ENCODE measurements at regions not wholly inside any gene's neighbourhood (a gene's known extent, or its start where the extent isn't known, plus 50 kb on each side); places are given as distances from the start of the nearest gene placed in this dataset.

- ATAC-seq: no peak
- TF ChIP-seq ZNF8 (CRISPR knock-in tag; IDR thresholded peaks at IDR 0.05) (no peak), CREB5 (CRISPR knock-in tag; IDR thresholded peaks at IDR 0.05; ENCODE audit: low read depth) (no peak), BACH2 (CRISPR knock-in tag; IDR thresholded peaks at IDR 0.05; ENCODE audit: borderline replicate concordance) (no peak), TSHZ2 (CRISPR knock-in tag; IDR thresholded peaks at IDR 0.05) (no peak), PPARA (CRISPR knock-in tag; IDR thresholded peaks at IDR 0.05; ENCODE audit: borderline replicate concordance) (no peak), TCF4 (CRISPR knock-in tag; IDR thresholded peaks at IDR 0.05; ENCODE audit: borderline replicate concordance) (no peak), PATZ1 (CRISPR knock-in tag; IDR thresholded peaks at IDR 0.05; ENCODE audit: borderline replicate concordance) (no peak), ISL1 (CRISPR knock-in tag; IDR thresholded peaks at IDR 0.05) (no peak)
These were observed 675.8 kb downstream of the DIAPH3 start for GRCh38 chr13:59487883-59488282.

GRCh38 chr13:59488436-59488835 is 675.3 kb downstream of the DIAPH3 start:
- no peak for TF ChIP-seq ARNTL (CRISPR knock-in tag; IDR thresholded peaks at IDR 0.05; ENCODE audit: borderline replicate concordance, low read depth)
- ATAC-seq: no peak

GRCh38 chr13:59490651-59491050 is 673.1 kb downstream of the DIAPH3 start:
- ATAC-seq: no peak

GRCh38 chr13:59492030-59492636 is 671.6 kb downstream of the DIAPH3 start:
- no peak; the same call in 2 of the 3 replicates for ATAC-seq
- TF ChIP-seq RARB (CRISPR knock-in tag; IDR thresholded peaks at IDR 0.05) (no peak), ARNTL (CRISPR knock-in tag; IDR thresholded peaks at IDR 0.05; ENCODE audit: borderline replicate concordance, low read depth) (no peak)

More at GRCh38 chr13:59490651-59491050, 673.1 kb downstream of the DIAPH3 start:
- TF ChIP-seq ARNTL (CRISPR knock-in tag; IDR thresholded peaks at IDR 0.05; ENCODE audit: borderline replicate concordance, low read depth): no peak
- no peak for TF ChIP-seq BACH2 (CRISPR knock-in tag; IDR thresholded peaks at IDR 0.05; ENCODE audit: borderline replicate concordance)

GRCh38 chr13:59493436-59493965 is 670.2 kb downstream of the DIAPH3 start:
- ATAC-seq: no peak
- TF ChIP-seq TSHZ2 (CRISPR knock-in tag; IDR thresholded peaks at IDR 0.05) (no peak), ZFP3 (CRISPR knock-in tag; IDR thresholded peaks at IDR 0.05) (no peak), RARB (CRISPR knock-in tag; IDR thresholded peaks at IDR 0.05) (no peak), ISL1 (CRISPR knock-in tag; IDR thresholded peaks at IDR 0.05) (no peak), OSR1 (CRISPR knock-in tag; IDR thresholded peaks at IDR 0.05) (no peak), ARNTL (CRISPR knock-in tag; IDR thresholded peaks at IDR 0.05; ENCODE audit: borderline replicate concordance, low read depth) (no peak), TCF4 (CRISPR knock-in tag; IDR thresholded peaks at IDR 0.05; ENCODE audit: borderline replicate concordance) (no peak), ESRRG (CRISPR knock-in tag; IDR thresholded peaks at IDR 0.05) (no peak), CSRNP3 (CRISPR knock-in tag; IDR thresholded peaks at IDR 0.05) (no peak), ZFP30 (CRISPR knock-in tag; IDR thresholded peaks at IDR 0.05) (no peak), ZNF70 (CRISPR knock-in tag; IDR thresholded peaks at IDR 0.05) (no peak), PATZ1 (CRISPR knock-in tag; IDR thresholded peaks at IDR 0.05; ENCODE audit: borderline replicate concordance) (no peak), GLIS3 (CRISPR knock-in tag; IDR thresholded peaks at IDR 0.05) (no peak), ZNF565 (CRISPR knock-in tag; conservative IDR thresholded peaks at IDR 0.05; ENCODE audit: low read depth) (no peak), TOX (CRISPR knock-in tag; IDR thresholded peaks at IDR 0.05; ENCODE audit: borderline replicate concordance) (no peak)

Data from SK-N-SH treated with all-trans-retinoic acid at 6 μM for 48 hours (cell line).